IgD-negative memory B cell (primary cell): ENCODE measurements at regions not wholly inside any gene's neighbourhood (a gene's known extent, or its start where the extent isn't known, plus 50 kb on each side); places are given as distances from the start of the nearest gene placed in this dataset.

ENCODE experiments used
- H3K27ac Mint-ChIP-seq, 3 donors: one replicate each; pipeline ENCODE4 v1.8.0; 2020 to 2022; ENCODE audit warnings: mild to moderate bottlenecking in 3 of 3, mixed read lengths in 3 of 3, moderate library complexity in 1 of 3
- H3K27me3 Mint-ChIP-seq: one replicate; pipeline ENCODE4 v1.8.0; 2021; ENCODE audit warnings: mixed read lengths
- H3K36me3 Mint-ChIP-seq: one replicate; pipeline ENCODE4 v1.8.0; 2020; ENCODE audit warnings: mild to moderate bottlenecking, mixed read lengths
- H3K4me1 Mint-ChIP-seq, 3 donors: one replicate each; pipeline ENCODE4 v1.8.0; 2020 to 2022; ENCODE audit warnings: mixed read lengths in 3 of 3, mild to moderate bottlenecking in 1 of 3
- H3K4me3 Mint-ChIP-seq, 4 donors: one replicate each; pipeline ENCODE4 v1.8.0; 2020 to 2022; ENCODE audit warnings: mild to moderate bottlenecking in 4 of 4, mixed read lengths in 4 of 4, moderate library complexity in 3 of 4
- H3K9me3 Mint-ChIP-seq, 3 donors: one replicate each; pipeline ENCODE4 v1.8.0; 2020 to 2021; ENCODE audit warnings: mixed read lengths in 3 of 3, mild to moderate bottlenecking in 1 of 3

GRCh38 chr2:196279541-196279940 is 108.2 kb upstream of the STK17B start:
- no peaks in the 10 kb centered on the region for H3K9me3 Mint-ChIP-seq
- H3K27ac Mint-ChIP-seq = peak overlapping the region in 1 of 3 donors; percentile 12
- H3K4me1 Mint-ChIP-seq = peaks cover 22 to 41% (median 28%) of the 10 kb centered on the region in 3 donors
- no peak overlapping the region for H3K4me3 Mint-ChIP-seq
- H3K36me3 Mint-ChIP-seq = peaks cover 2% of the 10 kb centered on the region
- no peaks in the 10 kb centered on the region for H3K27me3 Mint-ChIP-seq

- peak overlapping the region in 2 of 3 donors; percentile 5 to 32 for H3K27ac Mint-ChIP-seq
- peaks cover 2% of the 10 kb centered on the region for H3K36me3 Mint-ChIP-seq
- no peaks in the 10 kb centered on the region for H3K27me3 Mint-ChIP-seq
- H3K9me3 Mint-ChIP-seq = no peaks in the 10 kb centered on the region
- H3K4me1 Mint-ChIP-seq = peaks cover 20 to 38% (median 27%) of the 10 kb centered on the region in 3 donors
- H3K4me3 Mint-ChIP-seq = peak overlapping the region in 1 of 4 donors; percentile 20
These were observed 112.9 kb upstream of the STK17B start for GRCh38 chr2:196284144-196284844.

GRCh38 chr2:196284866-196285557 is 113.6 kb upstream of the STK17B start:
- no peaks in the 10 kb centered on the region for H3K27me3 Mint-ChIP-seq
- H3K9me3 Mint-ChIP-seq = no peaks in the 10 kb centered on the region
- H3K27ac Mint-ChIP-seq = peak overlapping the region in 2 of 3 donors; percentile 5 to 32
- peaks cover 2% of the 10 kb centered on the region for H3K36me3 Mint-ChIP-seq
- H3K4me3 Mint-ChIP-seq = peak overlapping the region in 2 of 4 donors; percentile 0 to 20
- peaks cover 25 to 37% (median 27%) of the 10 kb centered on the region in 3 donors for H3K4me1 Mint-ChIP-seq

GRCh38 chr2:196286821-196287220 is 115.4 kb upstream of the STK17B start:
- H3K4me3 Mint-ChIP-seq = no peak overlapping the region
- H3K4me1 Mint-ChIP-seq = peaks cover 35 to 53% (median 36%) of the 10 kb centered on the region in 3 donors
- H3K27ac Mint-ChIP-seq = no peak overlapping the region
- H3K36me3 Mint-ChIP-seq = peaks cover 2% of the 10 kb centered on the region
- no peaks in the 10 kb centered on the region for H3K27me3 Mint-ChIP-seq
- no peaks in the 10 kb centered on the region for H3K9me3 Mint-ChIP-seq

GRCh38 chr2:196287523-196287922 is 116.1 kb upstream of the STK17B start:
- Mint-ChIP-seq H3K9me3 (no peaks in the 10 kb centered on the region), H3K4me3 (peak overlapping the region in 1 of 4 donors; percentile 36), H3K27ac (no peak overlapping the region), H3K36me3 (peaks cover 2% of the 10 kb centered on the region), H3K4me1 (peaks cover 41 to 58% (median 43%) of the 10 kb centered on the region in 3 donors), H3K27me3 (no peaks in the 10 kb centered on the region)

GRCh38 chr2:196288006-196288538 is 116.7 kb upstream of the STK17B start:
- Mint-ChIP-seq H3K27ac (peak overlapping the region in 2 of 3 donors; percentile 12 to 13), H3K9me3 (no peaks in the 10 kb centered on the region), H3K4me1 (peaks cover 44 to 58% (median 45%) of the 10 kb centered on the region in 3 donors), H3K27me3 (no peaks in the 10 kb centered on the region), H3K36me3 (no peaks in the 10 kb centered on the region), H3K4me3 (peak overlapping the region in 1 of 4 donors; percentile 44)

- H3K4me1 Mint-ChIP-seq = peaks cover 43 to 54% (median 44%) of the 10 kb centered on the region in 3 donors
- H3K4me3 Mint-ChIP-seq = peak overlapping the region in 2 of 4 donors; percentile 65 to 73
- H3K9me3 Mint-ChIP-seq = no peaks in the 10 kb centered on the region
- no peaks in the 10 kb centered on the region for H3K36me3 Mint-ChIP-seq
- H3K27me3 Mint-ChIP-seq = no peaks in the 10 kb centered on the region
- no peak overlapping the region for H3K27ac Mint-ChIP-seq
These were observed 117.6 kb upstream of the STK17B start for GRCh38 chr2:196289000-196289399.

- Mint-ChIP-seq H3K4me1 (peaks cover 39 to 52% (median 47%) of the 10 kb centered on the region in 3 donors), H3K9me3 (no peaks in the 10 kb centered on the region), H3K27me3 (no peaks in the 10 kb centered on the region), H3K36me3 (no peaks in the 10 kb centered on the region), H3K27ac (no peak overlapping the region), H3K4me3 (no peak overlapping the region)
These were observed 118.8 kb upstream of the STK17B start for GRCh38 chr2:196290136-196290535.

- Mint-ChIP-seq H3K27me3 (no peaks in the 10 kb centered on the region), H3K4me1 (peaks cover 37 to 52% (median 42%) of the 10 kb centered on the region in 3 donors), H3K9me3 (no peaks in the 10 kb centered on the region), H3K4me3 (no peak overlapping the region), H3K27ac (no peak overlapping the region), H3K36me3 (no peaks in the 10 kb centered on the region)
These were observed 119.2 kb upstream of the STK17B start for GRCh38 chr2:196290569-196290968.

GRCh38 chr2:196291426-196291825 is 120.0 kb upstream of the STK17B start:
- no peaks in the 10 kb centered on the region for H3K27me3 Mint-ChIP-seq
- peak overlapping the region in 1 of 4 donors; percentile 83 for H3K4me3 Mint-ChIP-seq
- no peaks in the 10 kb centered on the region for H3K36me3 Mint-ChIP-seq
- H3K27ac Mint-ChIP-seq = peak overlapping the region; percentile 22 to 34 (median 31)
- peaks cover 37 to 53% (median 42%) of the 10 kb centered on the region in 3 donors for H3K4me1 Mint-ChIP-seq
- no peaks in the 10 kb centered on the region for H3K9me3 Mint-ChIP-seq

- peak overlapping the region; percentile 22 to 59 (median 34) for H3K27ac Mint-ChIP-seq
- no peaks in the 10 kb centered on the region for H3K9me3 Mint-ChIP-seq
- H3K36me3 Mint-ChIP-seq = no peaks in the 10 kb centered on the region
- H3K27me3 Mint-ChIP-seq = no peaks in the 10 kb centered on the region
- peak overlapping the region; percentile 22 to 86 (median 53) for H3K4me3 Mint-ChIP-seq
- peaks cover 36 to 53% (median 42%) of the 10 kb centered on the region in 3 donors for H3K4me1 Mint-ChIP-seq
These were observed 120.8 kb upstream of the STK17B start for GRCh38 chr2:196291873-196292800.

GRCh38 chr2:196293751-196294515 is 122.6 kb upstream of the STK17B start:
- Mint-ChIP-seq H3K4me3 (no peak overlapping the region), H3K27ac (no peak overlapping the region), H3K27me3 (no peaks in the 10 kb centered on the region), H3K9me3 (no peaks in the 10 kb centered on the region), H3K36me3 (no peaks in the 10 kb centered on the region), H3K4me1 (peaks cover 24 to 42% (median 31%) of the 10 kb centered on the region in 3 donors)

GRCh38 chr2:196294516-196294909 is 123.1 kb upstream of the STK17B start:
- H3K36me3 Mint-ChIP-seq = no peaks in the 10 kb centered on the region

GRCh38 chr2:196295005-196295404 is 123.6 kb upstream of the STK17B start:
- Mint-ChIP-seq H3K4me3 (no peak overlapping the region), H3K4me1 (peaks cover 20 to 34% (median 22%) of the 10 kb centered on the region in 3 donors), H3K36me3 (no peaks in the 10 kb centered on the region), H3K27ac (peak overlapping the region in 1 of 3 donors; percentile 37), H3K27me3 (no peaks in the 10 kb centered on the region), H3K9me3 (no peaks in the 10 kb centered on the region)

More at GRCh38 chr2:196294516-196294909, 123.1 kb upstream of the STK17B start:
- H3K27ac Mint-ChIP-seq = peak overlapping the region in 1 of 3 donors; percentile 37
- no peaks in the 10 kb centered on the region for H3K27me3 Mint-ChIP-seq
- no peak overlapping the region for H3K4me3 Mint-ChIP-seq
- H3K9me3 Mint-ChIP-seq = no peaks in the 10 kb centered on the region
- peaks cover 20 to 37% (median 27%) of the 10 kb centered on the region in 3 donors for H3K4me1 Mint-ChIP-seq
